HG03175 (cell line): ENCODE measurements at regions not wholly inside any gene's neighbourhood (a gene's known extent, or its start where the extent isn't known, plus 50 kb on each side); places are given as distances from the start of the nearest gene placed in this dataset.
A peak's percentile ranks its signal among the peaks of the same experiment; 100 is the strongest.
"Not testable (repeated sequence)": the region's sequence is repeated elsewhere in the genome, so short reads cannot be mapped to it uniquely, and the experiment has no call there.

Source experiments
- ATAC-seq: cut with Tn5 transposase; IDR thresholded peaks from one replicate; pipeline ENCODE4 v1.9.1; 2021; ENCODE audit warnings: mild to moderate bottlenecking, moderate library complexity; ENCODE audit not compliant: unreplicated experiment

DNA sequence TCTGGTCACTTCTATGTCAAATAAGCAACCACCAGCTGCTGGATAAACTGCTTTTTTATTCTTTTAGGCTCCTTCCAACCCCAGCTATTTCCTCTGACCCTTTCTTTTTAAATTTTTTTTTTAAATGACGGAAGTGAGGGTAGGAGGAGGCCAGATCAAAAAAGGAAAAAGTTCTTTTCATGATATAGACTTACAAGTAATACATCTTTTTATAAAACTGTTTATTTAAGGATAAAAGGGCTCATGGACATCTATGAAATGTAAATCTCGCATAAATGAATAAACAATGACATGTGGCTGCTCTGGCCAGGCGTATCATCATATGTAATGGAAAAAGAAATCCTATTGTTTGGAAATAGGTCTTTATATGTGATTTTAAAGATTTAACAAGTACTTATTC is 169.0 kb upstream of the ATP2B1 start:
- no peak for ATAC-seq

DNA sequence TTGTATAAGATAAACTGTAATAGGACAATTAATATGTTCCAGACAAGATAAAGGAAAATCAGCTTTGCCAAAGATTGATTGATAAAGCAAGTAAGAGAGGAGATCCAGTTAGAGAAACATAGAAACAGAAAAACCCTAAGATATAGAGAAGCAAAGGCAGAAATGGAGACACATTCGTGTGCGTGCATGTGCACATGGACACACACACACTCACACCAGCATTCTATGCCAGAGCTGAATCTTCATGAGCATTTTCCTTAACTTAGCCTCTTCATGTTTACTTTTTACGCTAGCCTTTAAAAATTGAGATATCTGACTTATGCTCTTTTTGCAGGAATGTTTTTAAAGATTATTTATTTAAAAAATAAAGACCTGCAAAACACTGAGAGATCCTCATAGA is 168.5 kb upstream of the ATP2B1 start:
- no peak for ATAC-seq

DNA sequence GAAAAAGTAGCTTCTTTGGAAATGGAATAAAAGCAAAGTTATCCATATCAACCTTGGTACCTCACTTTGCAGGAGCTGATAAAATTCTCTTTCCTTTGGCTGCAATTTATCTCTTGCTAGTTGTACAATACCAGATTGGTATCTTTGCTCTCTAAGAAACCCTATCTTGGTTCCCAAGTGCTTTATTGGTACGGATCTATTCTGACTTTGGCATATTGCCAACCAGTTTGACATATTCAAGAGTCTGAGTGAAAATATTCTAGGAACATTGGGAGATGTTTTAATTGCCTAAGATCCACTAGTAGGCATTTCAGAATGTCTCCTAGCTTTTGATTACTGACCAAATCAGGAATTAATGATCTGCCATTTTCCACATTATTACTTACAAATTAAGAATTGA is 167.2 kb upstream of the ATP2B1 start:
- ATAC-seq: no peak

DNA sequence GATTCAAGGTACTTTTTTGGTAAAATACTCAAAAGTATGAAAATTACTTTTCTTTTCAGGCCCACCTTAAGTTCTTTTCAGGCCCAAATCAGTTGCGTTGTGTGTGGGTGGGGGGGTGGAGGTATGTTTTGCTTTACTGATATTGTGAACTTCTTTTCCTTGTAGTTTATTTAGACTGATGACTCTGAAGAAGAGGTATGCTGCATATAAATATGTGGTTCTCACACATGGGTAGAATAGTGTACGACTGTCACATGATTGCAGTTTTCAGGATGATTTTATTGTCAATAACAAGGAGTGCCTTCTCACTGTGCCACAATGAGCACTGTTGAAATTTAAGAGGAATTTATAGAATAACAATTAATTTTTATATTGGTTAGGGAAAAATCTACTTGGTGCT is 166.6 kb upstream of the ATP2B1 start:
- ATAC-seq: no peak

DNA sequence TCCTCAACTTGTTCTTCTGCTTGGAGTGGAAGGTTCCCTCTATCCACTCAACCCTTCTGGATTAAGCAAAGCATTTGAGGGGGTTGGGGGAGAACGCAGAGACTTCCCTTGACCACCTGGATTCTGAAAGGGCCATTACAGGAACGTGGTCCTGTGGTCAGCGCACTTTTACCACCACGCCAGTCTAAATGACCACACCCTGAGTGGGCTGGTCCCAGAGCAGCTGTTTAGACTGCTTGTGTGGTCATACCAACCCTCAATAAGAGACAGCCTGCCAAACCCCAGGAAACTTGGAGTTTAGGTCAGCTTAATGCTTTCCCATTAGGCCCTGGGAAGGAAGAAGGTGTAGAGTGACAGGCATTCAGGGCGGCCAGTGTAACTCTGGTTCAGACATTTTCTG is 165.5 kb upstream of the ATP2B1 start:
- ATAC-seq: no peak

DNA sequence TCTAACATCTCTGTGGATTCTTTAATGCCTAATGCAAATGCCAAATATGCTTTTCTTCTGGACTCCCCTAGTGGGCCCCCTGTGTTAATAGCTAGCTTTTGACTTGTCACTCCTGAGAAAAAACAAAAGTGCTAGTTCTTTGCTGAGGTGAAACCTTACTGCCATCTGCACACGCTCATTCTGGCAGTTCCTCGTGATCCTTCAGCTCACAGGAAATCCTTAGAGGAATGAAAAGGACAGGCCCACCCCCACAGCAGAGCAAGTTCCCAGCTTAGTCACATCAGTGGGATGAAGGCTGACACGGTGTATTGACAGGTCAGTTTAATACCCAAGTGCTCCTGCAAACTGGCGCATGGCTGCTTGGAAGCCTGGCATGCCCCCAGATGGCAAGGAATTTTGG is 165.1 kb upstream of the ATP2B1 start:
- no peak for ATAC-seq

DNA sequence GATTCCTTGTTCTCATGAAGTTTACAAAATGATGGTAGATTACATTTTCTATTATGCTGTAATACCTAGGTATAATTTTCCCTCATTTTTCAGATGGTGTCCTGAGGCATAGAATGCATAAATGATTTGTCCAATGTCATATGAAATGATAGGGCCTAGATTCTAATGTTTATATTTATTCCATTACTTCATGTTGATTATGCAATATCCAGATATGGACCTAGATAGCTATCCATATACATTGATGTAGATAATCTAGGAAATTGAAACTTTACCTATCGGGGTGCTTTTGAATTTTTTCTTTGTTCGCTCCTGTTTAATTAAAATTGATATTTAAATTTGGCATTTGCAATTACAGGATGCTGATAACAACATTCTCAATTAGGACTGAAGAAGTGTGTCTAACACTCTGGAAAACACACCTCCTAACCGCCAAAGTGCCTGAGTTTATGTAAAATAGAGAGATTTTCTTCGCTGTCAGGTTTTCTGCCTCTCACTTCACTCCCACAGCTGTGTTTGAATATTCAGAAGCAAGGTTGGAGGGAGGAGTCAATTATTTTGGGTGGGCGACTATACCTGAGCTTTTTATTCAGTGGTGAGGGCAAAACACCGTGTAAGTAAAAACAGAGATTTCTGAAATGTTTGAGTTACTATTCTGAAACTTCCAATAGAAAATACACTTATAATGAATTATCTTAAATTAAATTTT is 164.4 kb upstream of the ATP2B1 start:
- ATAC-seq: no peak

DNA sequence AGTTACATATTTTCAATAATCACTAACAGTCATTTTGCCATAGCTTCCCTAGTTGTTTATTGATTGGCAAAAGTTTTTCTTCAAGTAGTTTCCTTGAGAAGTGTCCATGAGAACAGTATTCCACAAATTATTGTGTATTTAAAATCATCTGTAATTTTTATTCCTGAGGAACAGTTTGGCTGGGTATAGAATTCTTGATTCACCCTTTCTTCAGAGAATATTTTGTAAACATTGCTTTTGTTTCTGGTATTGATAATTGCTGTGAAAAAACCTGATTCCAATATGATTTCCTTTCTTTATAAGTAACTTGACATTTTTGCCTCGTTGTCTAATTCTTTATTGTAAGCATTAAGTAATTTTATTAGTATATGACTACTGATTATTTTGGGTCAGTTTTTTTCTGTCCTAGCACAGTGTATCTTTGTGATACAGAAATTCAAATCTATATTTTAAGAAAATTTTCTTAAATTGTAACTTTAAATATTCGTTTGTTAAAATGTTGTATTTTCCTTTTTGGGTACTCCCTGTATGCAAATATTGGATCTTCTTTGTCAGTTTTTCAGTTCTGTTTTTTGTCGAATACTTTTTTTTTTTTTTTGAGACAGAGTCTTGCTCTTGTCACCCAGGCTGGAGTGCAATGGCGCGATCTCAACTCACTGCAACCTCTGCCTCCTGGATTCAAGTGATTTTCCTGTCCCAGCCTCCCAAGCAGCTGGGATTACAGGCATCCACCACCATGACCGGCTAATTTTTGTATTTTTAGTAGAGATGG is 162.0 kb upstream of the ATP2B1 start:
- no peak for ATAC-seq

DNA sequence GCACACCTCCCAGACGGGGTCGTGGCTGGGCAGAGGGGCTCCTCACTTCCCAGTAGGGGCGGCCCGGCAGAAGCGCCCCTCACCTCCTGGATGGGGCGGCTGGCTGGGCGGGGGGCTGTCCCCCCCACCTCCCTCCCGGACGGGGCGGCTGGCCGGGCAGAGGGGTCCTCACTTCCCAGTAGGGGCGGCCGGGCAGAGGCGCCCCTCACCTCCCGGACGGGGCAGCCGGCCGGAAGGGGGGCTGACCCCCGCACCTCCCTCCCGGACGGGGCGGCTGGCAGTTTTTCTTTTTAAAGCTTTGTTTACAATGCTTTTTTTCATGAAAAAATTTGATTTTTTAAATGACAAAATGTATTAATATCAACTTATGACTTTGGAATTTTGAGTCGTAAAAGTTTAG is 159.0 kb upstream of the ATP2B1 start:
- ATAC-seq: not testable (repeated sequence)

DNA sequence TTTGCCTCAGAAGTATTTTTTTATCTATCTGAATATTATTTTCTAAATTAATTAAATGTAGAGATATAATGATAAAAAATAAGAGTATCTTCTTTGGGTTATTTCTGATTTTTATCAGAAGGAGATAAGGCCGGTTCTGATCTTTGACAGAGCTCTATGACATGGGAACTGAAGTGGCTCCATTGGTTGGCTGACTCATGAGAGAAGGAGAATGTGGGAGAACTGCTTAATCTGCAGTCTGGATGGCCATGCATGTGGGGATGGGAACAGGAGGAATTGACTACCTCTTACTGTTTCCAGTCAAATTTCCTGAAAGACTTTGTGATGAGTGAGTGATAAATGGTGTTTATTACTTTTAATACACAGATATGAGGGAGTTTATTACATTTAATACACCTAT is 155.8 kb upstream of the ATP2B1 start:
- no peak for ATAC-seq

DNA sequence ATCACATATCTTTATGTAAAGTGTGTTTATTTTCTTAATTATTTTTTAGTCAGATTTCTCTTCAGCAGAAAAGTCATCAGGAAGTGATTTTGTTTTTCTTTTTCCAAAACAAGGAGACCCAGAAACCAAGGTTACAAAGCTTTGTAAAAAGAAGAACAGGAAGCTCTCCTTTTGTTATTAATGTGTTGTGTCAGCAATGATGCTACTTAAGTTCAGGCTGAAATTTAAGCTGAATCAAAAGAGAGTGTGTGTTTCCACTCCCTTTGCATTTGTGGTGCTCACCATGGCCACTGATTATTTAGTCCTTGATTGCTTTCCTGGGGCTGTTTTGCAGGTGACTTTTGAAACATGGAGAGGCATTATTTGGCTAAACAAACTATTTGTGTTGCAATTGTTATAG is 155.3 kb upstream of the ATP2B1 start:
- ATAC-seq: peak; percentile 48

DNA sequence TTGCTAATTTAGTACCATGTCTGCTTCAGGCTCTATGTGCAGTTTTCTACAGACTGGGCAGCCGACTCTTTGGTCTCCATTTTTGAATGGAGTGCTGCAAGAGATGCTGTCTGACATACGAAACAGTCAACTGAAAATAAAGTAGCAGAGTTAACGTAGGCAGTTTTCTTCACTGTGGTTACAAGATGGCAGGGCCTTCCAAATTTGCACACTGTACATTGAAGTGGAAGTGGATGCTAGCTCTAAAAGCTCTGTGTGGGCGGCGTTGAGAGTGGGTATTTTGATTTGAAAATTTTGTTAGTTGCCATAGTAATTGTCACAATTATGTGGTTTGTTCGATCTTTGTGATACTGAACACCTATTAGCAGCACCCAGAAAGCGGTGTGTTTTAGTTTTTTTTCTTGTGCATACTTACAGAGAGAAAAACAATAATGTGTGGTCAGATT is 154.9 kb upstream of the ATP2B1 start:
- peak; percentile 85 for ATAC-seq

DNA sequence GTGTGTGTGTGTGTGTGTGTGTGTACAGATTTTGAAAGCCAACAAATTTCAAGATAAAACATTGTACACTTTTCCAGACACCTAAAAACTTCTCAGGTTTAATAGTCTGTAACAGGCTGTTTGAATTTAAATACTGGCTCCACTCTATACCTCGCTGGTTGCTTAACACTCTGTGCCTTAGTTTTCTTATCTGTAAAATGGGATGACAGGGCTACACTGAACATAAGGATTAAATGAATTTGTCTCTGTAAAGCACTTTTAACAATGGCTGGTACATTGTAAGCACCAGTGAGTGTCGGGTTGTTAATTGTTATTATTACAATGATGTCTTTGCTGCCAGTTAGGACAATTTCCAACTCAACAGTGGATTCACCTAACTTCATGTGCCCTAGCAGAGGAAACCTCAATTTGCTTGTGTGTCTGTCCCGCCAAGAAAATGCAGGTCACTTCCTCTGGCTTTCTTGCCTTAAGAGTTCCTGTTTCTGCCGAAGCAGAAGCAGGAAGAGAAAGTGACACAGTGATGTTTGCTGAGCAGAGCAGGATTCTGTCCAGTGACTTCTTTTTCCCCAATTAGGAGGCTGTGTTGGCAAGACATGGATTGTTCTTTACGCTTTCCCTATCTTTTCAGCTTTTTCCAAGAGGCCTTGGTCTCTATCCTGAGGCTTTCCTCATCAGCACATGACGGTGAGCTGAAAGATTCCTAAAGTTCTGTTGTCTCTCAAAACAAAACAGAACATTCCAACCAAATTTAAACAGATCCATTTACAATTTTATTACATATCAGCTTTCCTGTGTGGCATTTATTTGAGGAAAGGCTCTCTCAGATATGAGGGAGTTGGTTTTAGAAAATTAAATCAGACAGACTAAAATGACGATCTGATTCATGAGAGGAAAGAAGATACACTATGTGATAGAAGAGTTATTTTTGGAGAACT is 154.1 kb upstream of the ATP2B1 start:
- peak; percentile 54 for ATAC-seq

DNA sequence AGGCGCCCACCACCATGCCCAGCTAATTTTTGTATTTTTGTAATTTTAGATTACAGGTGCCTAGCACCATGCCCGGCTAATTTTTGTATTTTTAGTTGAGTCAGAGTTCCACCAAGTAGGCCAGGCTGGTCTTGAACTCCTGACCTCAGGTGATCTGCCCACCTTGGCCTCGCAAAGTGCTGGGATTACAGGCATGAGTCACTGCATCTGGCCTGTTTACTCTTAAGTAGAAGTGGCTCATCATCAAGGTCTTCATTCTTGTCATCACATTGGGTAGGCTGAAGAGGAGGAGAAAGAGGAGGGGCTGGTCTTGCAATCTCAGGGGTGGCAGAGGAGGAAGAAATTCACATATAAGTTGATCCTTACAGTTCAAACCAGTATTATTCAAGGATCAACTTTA is 152.4 kb upstream of the ATP2B1 start:
- ATAC-seq: no peak

DNA sequence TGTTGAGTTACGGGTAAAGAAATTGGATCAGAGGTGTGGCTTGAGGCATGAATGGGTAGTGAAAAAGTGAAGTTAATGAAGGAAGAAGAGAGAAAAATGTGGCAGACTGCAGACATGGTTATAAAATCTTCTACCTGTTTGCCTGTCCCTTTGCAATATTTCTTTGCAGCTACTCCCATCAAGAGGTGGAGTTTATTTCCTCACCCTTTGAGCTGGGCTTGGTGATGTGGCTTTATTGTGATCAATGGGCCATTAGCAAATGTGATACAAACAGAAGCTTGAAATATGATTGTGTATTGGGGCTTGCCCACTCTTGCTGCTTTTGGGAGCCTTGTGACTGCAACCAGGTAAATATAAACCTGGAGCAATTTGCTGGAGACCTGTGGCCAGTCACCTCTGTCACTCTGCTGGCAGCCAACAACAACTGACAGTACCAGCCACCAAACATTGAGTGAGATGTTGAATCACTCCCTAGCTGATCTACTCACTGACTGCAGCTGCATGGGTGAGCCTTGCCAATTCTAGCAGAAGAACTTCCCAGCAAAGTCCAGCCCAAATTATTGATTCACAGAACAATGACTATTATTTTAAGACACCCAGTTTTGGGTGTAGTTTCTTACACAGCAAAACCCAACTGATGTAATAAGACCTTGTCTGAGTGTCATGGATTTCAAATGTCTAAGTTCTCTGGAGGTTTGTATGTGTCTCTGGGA is 151.0 kb upstream of the ATP2B1 start:
- no peak for ATAC-seq

DNA sequence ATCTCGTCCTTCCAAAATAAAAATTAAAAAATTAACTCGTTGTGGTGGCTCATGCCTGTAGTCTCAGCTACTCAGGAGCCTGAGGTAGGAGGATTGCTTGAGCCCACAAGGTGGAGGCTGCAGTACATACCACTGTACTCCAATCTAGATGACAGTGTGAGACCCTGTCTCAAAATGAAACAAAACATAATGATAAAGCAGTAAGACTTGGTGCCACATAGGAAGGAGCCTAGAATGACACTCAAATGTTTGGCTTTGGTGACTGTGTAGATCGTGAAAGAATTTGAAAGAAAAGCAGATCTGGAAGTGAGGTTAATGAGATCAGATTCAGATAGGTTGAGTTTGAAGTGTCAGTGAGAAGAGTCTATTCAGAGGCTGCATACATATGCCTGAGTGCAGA is 150.1 kb upstream of the ATP2B1 start:
- no peak for ATAC-seq

DNA sequence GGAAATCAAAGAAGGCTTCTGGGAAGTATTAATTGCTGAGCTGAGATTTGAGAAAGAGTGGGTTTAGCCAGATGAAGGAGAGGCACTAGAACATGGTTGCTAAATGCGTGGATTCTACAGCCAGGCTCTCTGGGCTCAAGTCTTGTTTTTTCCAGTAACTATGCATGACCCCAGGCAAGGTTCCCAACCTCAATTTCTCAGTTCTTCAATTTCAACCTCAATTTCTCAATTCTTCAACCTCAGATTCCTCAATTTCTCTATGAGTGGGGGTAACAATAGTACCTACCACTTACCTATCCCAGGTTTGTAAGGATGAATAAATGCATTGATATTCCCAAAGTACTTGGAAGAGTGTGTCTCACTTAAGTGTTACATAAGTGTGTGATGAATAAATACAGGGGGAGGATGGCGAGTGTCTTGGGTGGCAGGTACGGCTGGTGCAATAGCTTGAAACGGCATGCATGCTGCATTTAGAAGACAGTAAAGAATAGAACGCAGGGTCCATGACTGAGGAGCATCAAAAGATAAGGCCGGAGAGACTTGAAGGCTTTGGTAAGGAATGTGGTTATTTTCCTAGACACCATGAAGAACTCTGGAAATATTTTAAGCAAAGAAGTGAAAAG is 149.1 kb upstream of the ATP2B1 start:
- no peak for ATAC-seq

DNA sequence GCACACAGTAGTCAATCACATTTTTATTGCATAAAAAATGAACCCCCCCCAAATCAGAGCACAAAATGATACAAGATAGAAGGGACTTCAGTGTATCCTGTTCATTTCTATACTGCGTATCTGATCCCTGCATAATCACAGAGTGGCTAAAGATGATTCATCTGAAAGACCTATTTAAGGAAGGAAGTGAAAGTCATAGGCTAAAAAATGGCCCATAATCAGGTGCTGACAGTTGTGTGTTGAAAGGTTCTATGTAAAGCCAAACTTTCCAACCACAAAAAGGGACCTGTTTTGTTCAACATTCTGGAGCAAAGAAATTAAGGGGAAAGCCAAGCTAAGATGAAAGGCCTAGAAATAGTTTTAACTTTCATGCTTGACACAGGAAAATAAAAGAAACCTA is 147.8 kb upstream of the ATP2B1 start:
- ATAC-seq: peak; percentile 90

DNA sequence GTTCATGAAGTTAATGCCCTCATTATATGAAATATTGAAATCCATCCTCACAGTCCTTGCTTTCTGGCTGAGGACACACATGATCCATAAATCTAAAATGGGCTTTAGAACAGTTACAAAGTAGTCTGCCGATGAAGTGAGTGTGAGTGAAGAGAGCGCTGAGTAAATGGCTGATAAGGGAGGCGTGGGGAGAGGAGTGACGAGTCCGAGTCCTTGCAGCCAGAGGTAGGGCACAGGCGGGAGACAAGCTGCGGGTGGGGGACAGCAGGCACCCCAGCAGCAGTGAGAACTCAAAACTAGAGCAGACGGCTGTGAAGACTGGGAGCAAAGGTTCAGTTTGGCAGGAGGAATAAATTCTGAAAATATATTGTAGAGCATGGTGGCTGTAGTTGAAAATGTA is 140.1 kb upstream of the ATP2B1 start:
- no peak for ATAC-seq

DNA sequence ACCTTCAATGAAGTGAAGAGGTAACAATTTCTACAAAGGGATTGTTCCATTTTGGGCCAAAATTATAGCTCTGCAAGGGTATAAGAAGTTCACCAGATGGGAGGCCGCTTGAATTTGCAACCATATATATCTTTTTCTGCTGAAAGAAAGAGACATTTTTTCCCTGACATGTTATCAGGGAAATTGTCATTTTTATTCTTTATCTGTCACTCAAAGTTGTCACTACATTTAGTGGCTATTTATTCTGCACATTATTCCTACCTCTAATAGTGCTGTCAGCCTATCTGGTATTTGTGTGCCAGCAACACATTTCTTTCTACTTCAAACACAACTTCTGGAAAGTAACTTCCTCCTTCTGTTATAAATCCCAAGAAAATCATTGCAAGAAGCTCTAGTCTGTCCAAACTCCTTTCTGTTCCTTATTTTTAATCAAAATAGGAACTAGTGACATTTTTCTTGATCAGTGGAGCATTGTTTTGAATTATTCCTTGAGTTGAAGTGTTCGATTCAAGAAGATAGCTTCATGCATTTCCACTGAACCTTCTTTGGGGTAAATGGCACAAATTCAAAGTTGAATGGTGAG is 137.9 kb upstream of the ATP2B1 start:
- ATAC-seq: no peak
